ENCODE measurements at regions not wholly inside any gene's neighbourhood (a gene's known extent, or its start where the extent isn't known, plus 50 kb on each side); places are given as distances from the start of the nearest gene placed in this dataset.

- H3K27ac Mint-ChIP-seq = no peak overlapping the region
- POLR2A ChIA-PET = interaction anchor here (0.6 kb wide), 1 partner anchor 120 kb away, joined by 3 read pairs; no protein-coding TSS in a partner anchor
- no peak overlapping the region for H3K4me3 Mint-ChIP-seq
- peaks cover 0 to 3% (median 0%) of the 10 kb centered on the region in 5 donors for H3K27me3 Mint-ChIP-seq
- DNase-seq (no peak), ATAC-seq (no peak)
- no peaks in the 10 kb centered on the region for H3K36me3 Mint-ChIP-seq
- H3K9me3 Mint-ChIP-seq = no peaks in the 10 kb centered on the region
- H3K4me1 Mint-ChIP-seq = peaks cover 5 to 30% (median 10%) of the 10 kb centered on the region in 4 donors
These were observed 155.5 kb upstream of the FGGY start for GRCh38 chr1:59141267-59141863.

- POLR2A ChIA-PET = no interaction called here
- H3K36me3 Mint-ChIP-seq = no peaks in the 10 kb centered on the region
- no peak overlapping the region for H3K4me3 Mint-ChIP-seq
- peaks cover 0 to 3% (median 0%) of the 10 kb centered on the region in 5 donors for H3K27me3 Mint-ChIP-seq
- DNase-seq (no peak), ATAC-seq (no peak)
- H3K27ac Mint-ChIP-seq = no peak overlapping the region
- no peaks in the 10 kb centered on the region for H3K9me3 Mint-ChIP-seq
- H3K4me1 Mint-ChIP-seq = peaks cover 9 to 22% (median 15%) of the 10 kb centered on the region in 4 donors
These were observed 154.4 kb upstream of the FGGY start for GRCh38 chr1:59142311-59143132.

GRCh38 chr1:59143133-59143487 is 153.8 kb upstream of the FGGY start:
- H3K27ac Mint-ChIP-seq = no peak overlapping the region
- no peak overlapping the region for H3K4me3 Mint-ChIP-seq
- H3K9me3 Mint-ChIP-seq = no peaks in the 10 kb centered on the region
- POLR2A ChIA-PET = no interaction called here
- H3K27me3 Mint-ChIP-seq = peaks cover 0 to 3% (median 0%) of the 10 kb centered on the region in 5 donors
- H3K36me3 Mint-ChIP-seq = no peaks in the 10 kb centered on the region
- ATAC-seq (no peak), DNase-seq (no peak)
- peaks cover 9 to 20% (median 14%) of the 10 kb centered on the region in 4 donors for H3K4me1 Mint-ChIP-seq

- Mint-ChIP-seq H3K9me3 (no peaks in the 10 kb centered on the region), H3K36me3 (no peaks in the 10 kb centered on the region), H3K4me1 (peaks cover 8 to 13% (median 9%) of the 10 kb centered on the region in 4 donors), H3K4me3 (no peak overlapping the region), H3K27ac (peak overlapping the region in 1 of 10 donors; percentile 13), H3K27me3 (peaks cover 0 to 3% (median 0%) of the 10 kb centered on the region in 5 donors)
- DNase-seq (no peak), ATAC-seq (no peak)
- POLR2A ChIA-PET = no interaction called here
These were observed 153.1 kb upstream of the FGGY start for GRCh38 chr1:59143811-59144210.

DNA sequence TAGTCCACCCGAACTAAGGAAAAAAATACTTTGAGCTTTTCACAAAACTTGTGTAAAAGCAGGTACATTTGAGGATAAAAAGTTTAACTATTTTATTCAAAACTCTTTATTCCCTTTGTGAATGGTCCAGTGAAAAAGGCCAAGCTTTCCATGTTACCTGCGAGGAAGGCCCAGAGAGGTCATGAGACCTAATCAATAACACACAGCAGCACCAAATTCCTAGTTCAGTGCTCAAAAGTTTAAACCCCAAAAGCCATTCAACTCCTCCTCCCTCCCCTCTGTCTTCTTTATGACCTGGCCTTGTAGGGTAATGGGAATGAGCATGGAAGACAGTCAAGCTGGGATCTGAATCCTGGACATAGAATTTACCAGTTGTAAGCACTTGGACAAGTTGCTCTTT is 151.9 kb upstream of the FGGY start:
- ATAC-seq = no peak
- Mint-ChIP-seq H3K27me3 (peaks cover 0 to 3% (median 0%) of the 10 kb centered on the region in 5 donors), H3K36me3 (no peaks in the 10 kb centered on the region), H3K4me3 (no peak overlapping the region), H3K9me3 (no peaks in the 10 kb centered on the region), H3K27ac (no peak overlapping the region), H3K4me1 (peaks cover 8 to 12% (median 9%) of the 10 kb centered on the region in 4 donors)
- no peak for DNase-seq
- POLR2A ChIA-PET = interaction anchor here (0.7 kb wide), 1 partner anchor 59 kb away, joined by 3 read pairs; no protein-coding TSS in a partner anchor

DNA sequence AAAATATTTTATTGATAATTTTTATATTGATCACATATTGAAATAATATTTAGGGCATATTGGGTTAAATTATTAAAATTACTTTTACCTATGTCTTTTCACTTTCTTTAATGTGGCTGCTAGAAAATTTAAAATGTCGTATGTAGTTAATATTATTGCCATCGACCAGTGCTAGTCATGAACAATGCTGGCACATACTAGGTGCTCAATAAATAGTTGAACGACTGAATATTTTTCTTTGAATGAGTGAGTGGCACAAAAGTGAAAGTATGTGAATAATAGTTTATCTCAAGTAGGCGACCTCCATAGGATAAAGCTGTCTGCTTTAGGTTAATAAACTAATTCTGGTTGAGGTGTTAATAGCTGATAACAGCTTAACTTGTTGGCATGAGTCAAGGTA is 150.8 kb upstream of the FGGY start:
- H3K4me3 Mint-ChIP-seq = peak overlapping the region; percentile 82 to 97 (median 90)

DNA sequence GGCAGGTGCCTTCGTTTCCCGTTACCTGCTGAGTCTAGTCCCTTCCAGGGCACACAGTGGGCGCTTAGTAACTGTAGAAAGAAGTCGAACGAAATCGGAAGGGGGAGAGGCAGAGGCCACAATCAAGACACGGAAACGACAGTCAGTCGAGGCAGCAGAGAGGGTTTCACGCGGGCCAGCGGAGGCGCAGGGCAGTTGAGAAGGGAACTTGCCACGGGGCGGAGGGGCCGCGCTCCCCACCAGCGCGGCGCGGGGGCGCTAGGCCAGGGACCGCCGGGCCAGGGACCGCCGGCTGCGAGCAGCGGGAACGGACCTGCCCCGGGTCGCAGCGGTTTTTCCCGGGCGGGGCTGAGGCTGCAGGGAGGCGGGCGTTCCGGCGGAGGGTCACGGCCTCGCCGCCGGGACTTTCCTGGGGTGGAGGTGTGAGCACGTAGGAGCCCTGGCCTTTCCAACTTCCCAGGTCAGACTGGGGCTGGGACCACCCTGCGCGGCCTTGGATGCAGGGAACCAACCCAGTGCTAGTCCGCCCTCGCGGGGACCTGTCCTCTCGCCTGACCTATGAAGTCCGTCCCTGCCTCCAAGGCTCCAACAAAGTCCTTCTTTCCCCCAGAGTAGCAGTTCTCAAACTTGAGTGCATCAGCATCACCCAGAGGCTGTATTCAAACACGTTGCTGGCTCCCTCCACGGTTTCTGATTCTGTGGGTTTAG is 150.1 kb upstream of the FGGY start:
- DNase-seq = peak in 9 of 10 donors; percentile 7 to 48 (median 35)
- POLR2A ChIA-PET = no interaction called here
- H3K27ac Mint-ChIP-seq = peak overlapping the region in 9 of 10 donors; percentile 7 to 95 (median 73)
- no peaks in the 10 kb centered on the region for H3K9me3 Mint-ChIP-seq
- H3K36me3 Mint-ChIP-seq = no peaks in the 10 kb centered on the region
- ATAC-seq = peak; percentile 74 to 91
- peaks cover 12 to 20% (median 16%) of the 10 kb centered on the region in 4 donors for H3K4me1 Mint-ChIP-seq
- peak overlapping the region; percentile 82 to 97 (median 90) for H3K4me3 Mint-ChIP-seq
- peaks cover 0 to 3% (median 1%) of the 10 kb centered on the region in 5 donors for H3K27me3 Mint-ChIP-seq

More for the DNA sequence above, 150.8 kb upstream of the FGGY start:
- DNase-seq (no peak), ATAC-seq (no peak)
- Mint-ChIP-seq H3K27ac (peak overlapping the region in 6 of 10 donors; percentile 7 to 95 (median 79)), H3K36me3 (no peaks in the 10 kb centered on the region), H3K27me3 (peaks cover 0 to 3% (median 1%) of the 10 kb centered on the region in 5 donors), H3K9me3 (no peaks in the 10 kb centered on the region), H3K4me1 (peaks cover 12 to 18% (median 16%) of the 10 kb centered on the region in 4 donors)
- POLR2A ChIA-PET = interaction anchor here (0.7 kb wide), 1 partner anchor 96 kb away, joined by 4 read pairs; no protein-coding TSS in a partner anchor

DNA sequence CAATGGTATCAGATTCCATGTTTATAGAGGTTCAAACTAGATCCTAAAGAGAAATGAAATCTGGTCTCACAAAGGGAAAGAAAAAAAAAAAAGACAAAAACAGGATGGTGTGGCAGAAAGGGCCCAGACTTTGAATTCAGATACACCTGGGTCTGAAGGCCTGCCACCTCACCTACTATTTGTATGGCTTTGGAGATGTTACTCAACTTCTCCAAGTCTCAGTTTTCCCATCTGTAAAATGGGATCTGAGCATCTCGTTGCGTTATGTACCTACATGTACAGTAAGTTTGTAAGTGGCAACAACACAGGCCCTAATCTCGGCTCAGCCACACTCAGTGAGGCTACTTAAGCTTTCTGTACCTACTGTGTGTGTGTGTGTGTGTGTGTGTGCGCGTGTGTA is 147.5 kb upstream of the FGGY start:
- peaks cover 9 to 17% (median 15%) of the 10 kb centered on the region in 4 donors for H3K4me1 Mint-ChIP-seq
- DNase-seq (no peak), ATAC-seq (no peak)
- POLR2A ChIA-PET = no interaction called here
- no peak overlapping the region for H3K4me3 Mint-ChIP-seq
- H3K36me3 Mint-ChIP-seq = no peaks in the 10 kb centered on the region
- H3K27me3 Mint-ChIP-seq = peaks cover 0 to 1% (median 0%) of the 10 kb centered on the region in 5 donors
- H3K9me3 Mint-ChIP-seq = no peaks in the 10 kb centered on the region
- no peak overlapping the region for H3K27ac Mint-ChIP-seq

GRCh38 chr1:59150577-59151386 is 146.1 kb upstream of the FGGY start:
- H3K27me3 Mint-ChIP-seq = peaks cover 0 to 1% (median 0%) of the 10 kb centered on the region in 5 donors
- DNase-seq (no peak), ATAC-seq (no peak)
- no peak overlapping the region for H3K4me3 Mint-ChIP-seq
- H3K36me3 Mint-ChIP-seq = no peaks in the 10 kb centered on the region
- H3K4me1 Mint-ChIP-seq = peaks cover 9 to 17% (median 15%) of the 10 kb centered on the region in 4 donors
- POLR2A ChIA-PET = no interaction called here
- peak overlapping the region in 2 of 10 donors; percentile 7 to 51 for H3K27ac Mint-ChIP-seq
- no peaks in the 10 kb centered on the region for H3K9me3 Mint-ChIP-seq

GRCh38 chr1:59151387-59151761 is 145.5 kb upstream of the FGGY start:
- ATAC-seq = no peak

DNA sequence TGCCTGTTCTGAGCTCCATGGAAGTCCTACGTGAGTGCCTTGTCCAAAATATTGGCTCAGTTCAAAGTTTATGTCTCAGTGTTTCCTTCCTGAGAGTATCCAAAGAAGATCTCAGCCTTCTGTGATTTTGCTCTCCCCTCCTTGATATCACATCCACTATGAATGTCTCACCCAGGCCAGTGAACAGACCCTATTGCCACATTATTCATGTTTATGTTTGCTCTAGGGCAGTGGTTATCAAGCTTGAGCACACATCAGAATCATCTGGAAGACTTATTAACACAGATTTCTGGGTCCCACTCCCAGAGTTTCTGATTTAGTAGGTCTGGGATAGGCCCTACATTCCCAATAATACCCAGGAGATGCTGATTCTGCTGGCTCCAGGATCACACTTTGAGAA is 145.0 kb upstream of the FGGY start:
- Mint-ChIP-seq H3K27me3 (peaks cover 0 to 1% (median 0%) of the 10 kb centered on the region in 5 donors), H3K4me1 (peaks cover 7 to 11% (median 8%) of the 10 kb centered on the region in 4 donors), H3K9me3 (peaks cover 0 to 2% (median 0%) of the 10 kb centered on the region in 9 donors), H3K36me3 (no peaks in the 10 kb centered on the region), H3K27ac (peak overlapping the region in 1 of 10 donors; percentile 19), H3K4me3 (no peak overlapping the region)
- ATAC-seq (no peak), DNase-seq (no peak)
- POLR2A ChIA-PET = no interaction called here

More at GRCh38 chr1:59151387-59151761, 145.5 kb upstream of the FGGY start:
- no peaks in the 10 kb centered on the region for H3K36me3 Mint-ChIP-seq
- H3K27me3 Mint-ChIP-seq = peaks cover 0 to 1% (median 0%) of the 10 kb centered on the region in 5 donors
- H3K4me1 Mint-ChIP-seq = peaks cover 9 to 13% (median 12%) of the 10 kb centered on the region in 4 donors
- peak overlapping the region in 1 of 10 donors; percentile 51 for H3K27ac Mint-ChIP-seq
- no peak overlapping the region for H3K4me3 Mint-ChIP-seq
- DNase-seq = no peak
- POLR2A ChIA-PET = no interaction called here
- no peaks in the 10 kb centered on the region for H3K9me3 Mint-ChIP-seq

GRCh38 chr1:59152511-59152910 is 144.4 kb upstream of the FGGY start:
- POLR2A ChIA-PET = no interaction called here
- peak overlapping the region in 1 of 10 donors; percentile 29 for H3K27ac Mint-ChIP-seq
- H3K36me3 Mint-ChIP-seq = no peaks in the 10 kb centered on the region

More at GRCh38 chr1:59152511-59152910, 144.4 kb upstream of the FGGY start:
- peaks cover 0 to 1% (median 0%) of the 10 kb centered on the region in 5 donors for H3K27me3 Mint-ChIP-seq
- H3K4me1 Mint-ChIP-seq = peaks cover 5 to 8% (median 7%) of the 10 kb centered on the region in 4 donors
- ATAC-seq = no peak
- peaks cover 0 to 3% (median 0%) of the 10 kb centered on the region in 9 donors for H3K9me3 Mint-ChIP-seq
- no peak for DNase-seq
- H3K4me3 Mint-ChIP-seq = no peak overlapping the region

All from naive thymus-derived CD8-positive, alpha-beta T cell (primary cell).